ENCODE measurements at regions not wholly inside any gene's neighbourhood (a gene's known extent, or its start where the extent isn't known, plus 50 kb on each side); places are given as distances from the start of the nearest gene placed in this dataset.

- TF ChIP-seq CTCF (IDR thresholded peaks at IDR 0.05) (no peak), EZH2 (IDR thresholded peaks at IDR 0.05; ENCODE audit: borderline replicate concordance, insufficient read depth, low read depth, low read length, poor library complexity, severe bottlenecking) (no peak)
Observed at GRCh38 chr19:30095171-30095570, 153.1 kb downstream of the URI1 start.
